ENCODE measurements at regions not wholly inside any gene's neighbourhood (a gene's known extent, or its start where the extent isn't known, plus 50 kb on each side); places are given as distances from the start of the nearest gene placed in this dataset.

DNA sequence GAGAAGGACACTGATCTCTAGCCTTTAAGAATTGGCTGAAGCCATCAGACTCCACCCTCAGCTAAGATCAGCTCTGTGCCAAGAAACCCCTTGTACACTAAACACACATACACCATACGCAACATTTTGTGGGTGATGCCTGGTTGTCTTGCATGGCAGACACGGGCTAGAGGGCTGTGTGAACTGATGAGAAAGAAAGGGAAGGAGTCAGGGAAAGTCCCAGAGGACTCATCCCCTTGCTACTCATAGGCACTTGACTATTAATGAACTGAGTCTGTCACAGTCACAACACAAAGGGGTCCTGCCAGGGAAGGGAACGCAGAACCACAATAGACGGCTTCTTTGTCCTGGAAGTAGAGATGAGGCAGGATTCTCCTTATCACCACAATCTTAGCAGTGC is 80.8 kb downstream of the EMP1 start:
- DNase-seq = no peak

DNA sequence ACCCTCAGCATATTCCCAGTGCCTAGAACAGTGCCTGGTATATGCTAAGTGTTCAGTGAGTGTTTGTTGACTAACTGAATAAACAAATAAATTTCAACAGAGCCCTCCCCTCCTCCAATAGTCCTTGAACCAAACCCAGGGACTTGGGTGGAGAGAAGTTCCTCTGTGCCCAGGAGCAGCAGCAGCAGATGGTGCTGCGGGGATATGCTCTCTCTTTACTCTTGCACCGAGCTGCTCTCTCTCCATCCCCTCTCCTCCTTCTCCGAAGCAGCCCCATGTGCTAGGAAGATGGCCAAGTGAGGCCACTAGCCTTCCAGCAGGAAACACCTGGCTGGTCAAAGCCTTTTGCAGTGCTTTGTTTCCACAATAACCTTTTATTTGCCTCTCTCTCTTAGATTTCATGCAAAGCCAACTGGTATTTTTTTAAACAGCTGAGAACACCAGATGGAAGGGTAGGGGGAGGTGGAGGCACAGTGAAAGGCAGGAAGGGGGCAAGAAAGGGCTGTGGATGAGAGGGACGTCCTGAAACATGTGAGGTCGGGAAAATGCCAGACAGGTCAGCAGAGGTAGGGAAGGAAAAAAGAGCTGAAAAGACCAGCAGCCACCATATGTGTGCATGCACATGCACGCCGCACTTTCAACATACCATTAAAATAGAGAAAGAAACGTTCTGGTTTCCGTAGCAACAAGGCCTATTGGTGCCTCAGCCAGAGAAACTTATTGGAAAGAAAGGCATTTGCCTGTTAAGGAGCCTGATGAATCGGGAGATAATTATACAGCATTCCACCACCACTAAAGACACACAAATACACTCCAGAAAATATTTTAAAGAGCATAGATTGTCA is 78.9 kb downstream of the EMP1 start:
- DNase-seq = no peak

DNA sequence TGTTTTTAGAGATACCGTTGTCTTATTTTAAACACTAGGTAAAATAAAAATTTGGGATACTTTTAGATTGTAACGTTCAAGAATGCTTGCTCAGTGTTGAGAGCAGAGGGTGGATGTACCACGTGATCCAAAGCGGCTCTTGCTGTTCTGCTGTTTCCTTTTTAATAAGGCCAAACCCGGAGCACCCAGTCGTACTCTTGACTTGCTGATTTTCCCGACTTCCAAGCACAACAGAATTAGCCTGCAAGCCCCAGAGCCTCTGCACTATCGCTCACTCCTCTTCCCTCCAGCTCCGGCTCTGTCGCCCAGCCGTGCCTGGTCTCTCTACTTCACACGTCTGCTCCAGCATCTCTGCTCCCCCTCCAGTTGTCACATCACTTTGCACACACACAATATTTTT is 77.3 kb downstream of the EMP1 start:
- no peak for DNase-seq

DNA sequence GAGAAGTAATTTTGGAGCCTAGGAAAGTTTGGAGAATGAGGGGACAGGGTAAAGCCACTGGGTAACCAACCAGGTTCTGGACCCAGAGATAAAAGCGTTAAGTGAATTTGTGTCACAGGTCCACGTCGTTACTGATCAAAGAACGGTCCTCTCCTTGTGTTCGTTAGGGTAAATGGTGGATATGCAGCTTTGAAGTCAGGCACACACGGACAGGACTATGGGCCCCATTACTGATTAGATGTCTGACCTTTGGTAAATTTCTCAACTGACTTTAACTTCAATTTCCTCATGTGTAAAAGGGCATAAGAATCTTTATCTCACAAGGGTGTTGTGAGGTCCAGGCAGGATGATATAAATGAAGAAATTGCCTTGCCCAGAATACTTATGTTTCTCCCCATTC is 76.6 kb downstream of the EMP1 start:
- no peak for DNase-seq

DNA sequence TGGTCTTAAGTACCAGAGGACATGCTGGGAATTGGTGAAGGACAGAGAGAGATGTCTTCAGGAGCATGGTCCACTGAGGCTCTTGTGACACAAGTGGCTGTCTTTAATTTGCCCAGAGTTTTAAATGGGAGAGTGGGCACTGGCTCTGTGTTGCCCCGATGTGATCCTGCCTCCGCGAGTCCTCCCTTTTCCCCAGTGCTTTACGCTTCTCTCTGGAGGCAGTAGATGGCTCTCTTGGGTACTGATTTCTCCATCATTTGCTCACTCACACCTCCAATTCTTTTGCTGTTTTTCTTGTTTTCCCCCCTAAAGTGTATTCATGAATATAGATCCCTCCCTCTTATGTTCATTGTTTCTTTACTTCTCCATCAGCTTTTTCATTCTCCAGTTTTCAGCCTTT is 74.3 kb downstream of the EMP1 start:
- DNase-seq = no peak
